GM19023 (cell line): ENCODE measurements at regions not wholly inside any gene's neighbourhood (a gene's known extent, or its start where the extent isn't known, plus 50 kb on each side); places are given as distances from the start of the nearest gene placed in this dataset.
"Not testable (repeated sequence)": the region's sequence is repeated elsewhere in the genome, so short reads cannot be mapped to it uniquely, and the experiment has no call there.

Experiments used
- ATAC-seq: cut with Tn5 transposase; IDR thresholded peaks from one replicate; pipeline ENCODE4 v1.9.1; 2021; ENCODE audit warnings: mild to moderate bottlenecking, moderate library complexity; ENCODE audit not compliant: unreplicated experiment

GRCh38 chr4:141449927-141450326, 186.5 kb upstream of the IL15 start:
- ATAC-seq: no peak

DNA sequence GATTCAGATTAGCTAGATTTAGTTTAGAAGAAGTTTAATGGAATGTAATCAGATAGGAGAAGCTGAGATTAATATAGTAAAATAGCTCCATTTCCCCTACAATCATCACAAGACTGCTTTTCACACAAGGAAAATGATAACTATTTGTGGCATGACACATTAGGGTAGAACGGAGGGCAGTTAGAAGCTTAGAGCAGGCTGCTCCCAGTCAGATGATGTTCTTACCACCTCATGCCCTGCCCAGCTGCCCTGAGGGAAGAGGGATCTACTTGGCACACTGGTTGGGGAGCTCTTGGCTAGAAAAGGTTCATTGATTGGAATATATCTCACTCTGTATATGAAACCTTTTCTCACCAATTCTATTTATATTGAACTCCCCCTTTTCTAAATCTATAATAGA, 180.7 kb upstream of the IL15 start:
- no peak for ATAC-seq

- no peak for ATAC-seq
Measured at GRCh38 chr4:141457653-141458052, 178.7 kb upstream of the IL15 start.

DNA sequence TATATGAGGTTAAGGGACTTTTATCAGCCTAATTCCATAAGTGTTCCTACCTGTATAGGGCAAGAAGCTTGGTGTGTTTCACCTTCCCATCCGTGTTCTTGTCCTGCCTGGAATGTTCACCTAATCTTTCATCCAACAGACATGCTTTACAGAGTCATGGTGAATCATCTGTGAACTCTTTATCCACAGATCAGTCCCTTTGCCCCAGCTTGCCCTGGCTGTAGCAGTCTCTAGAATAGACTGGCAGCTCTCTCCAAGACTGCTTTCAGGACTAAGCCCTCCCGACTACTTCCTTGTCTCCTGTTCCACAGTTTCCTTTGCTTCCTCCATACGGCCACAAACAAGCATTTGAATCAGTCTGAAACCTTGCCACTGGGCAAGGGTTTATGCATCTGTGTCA, 177.9 kb upstream of the IL15 start:
- ATAC-seq: no peak

- ATAC-seq: no peak
Measured at GRCh38 chr4:141459020-141459419, 177.4 kb upstream of the IL15 start.

DNA sequence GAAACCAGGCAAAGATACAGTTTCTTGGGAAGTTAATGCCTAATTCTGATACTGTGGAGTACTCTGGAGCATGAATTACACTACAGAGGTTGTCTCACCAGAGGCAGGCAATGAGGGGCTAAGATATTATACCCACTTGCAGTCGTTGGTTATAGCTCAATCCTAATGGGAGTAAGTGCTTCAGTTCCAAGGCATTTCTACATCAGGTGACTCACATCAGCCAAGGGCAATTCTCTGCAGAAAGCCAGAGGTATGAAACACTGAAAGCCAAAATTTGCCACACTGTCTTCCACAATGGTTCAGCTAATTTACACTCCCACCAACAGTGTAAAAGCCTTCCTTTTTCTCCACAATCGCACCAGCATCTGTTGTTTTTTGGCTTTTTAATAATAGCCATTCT, 174.0 kb upstream of the IL15 start:
- ATAC-seq: no peak

DNA sequence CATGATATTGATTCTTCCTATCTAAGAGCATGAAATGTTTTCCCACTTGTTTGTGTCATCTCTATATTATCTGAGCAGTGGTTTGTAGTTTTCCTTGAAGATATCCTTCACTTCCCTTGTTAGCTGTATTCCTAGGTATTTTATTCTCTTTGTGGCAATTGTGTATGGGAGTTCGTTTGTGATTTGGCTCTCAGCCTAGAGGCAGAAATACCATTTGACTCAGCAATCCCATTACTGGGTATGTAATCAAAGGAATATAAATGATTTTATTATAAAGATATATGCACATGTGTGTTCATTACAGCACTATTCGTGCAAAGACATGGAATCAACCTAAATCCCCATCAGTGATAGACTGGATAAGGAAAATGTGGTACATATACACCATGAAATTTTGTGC, 172.7 kb upstream of the IL15 start:
- no peak for ATAC-seq

DNA sequence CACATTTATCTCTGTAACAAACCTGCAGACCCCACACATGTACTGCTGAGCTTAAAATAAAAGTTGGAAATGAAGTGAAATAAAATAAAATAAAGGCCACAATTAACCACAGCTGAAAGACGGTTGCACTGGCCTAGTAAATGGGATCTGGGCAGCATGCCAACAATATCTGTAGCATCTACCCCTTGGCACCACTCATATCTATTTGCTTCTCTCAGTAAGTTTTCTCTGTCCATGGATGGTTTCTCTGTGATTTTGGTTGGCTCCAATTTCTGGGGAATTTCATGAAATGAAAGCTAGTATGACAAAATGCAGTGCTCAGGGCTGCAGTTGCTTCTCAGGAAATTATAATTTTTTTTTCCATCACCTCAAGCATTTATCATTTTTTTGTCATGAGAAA, 172.0 kb upstream of the IL15 start:
- no peak for ATAC-seq

DNA sequence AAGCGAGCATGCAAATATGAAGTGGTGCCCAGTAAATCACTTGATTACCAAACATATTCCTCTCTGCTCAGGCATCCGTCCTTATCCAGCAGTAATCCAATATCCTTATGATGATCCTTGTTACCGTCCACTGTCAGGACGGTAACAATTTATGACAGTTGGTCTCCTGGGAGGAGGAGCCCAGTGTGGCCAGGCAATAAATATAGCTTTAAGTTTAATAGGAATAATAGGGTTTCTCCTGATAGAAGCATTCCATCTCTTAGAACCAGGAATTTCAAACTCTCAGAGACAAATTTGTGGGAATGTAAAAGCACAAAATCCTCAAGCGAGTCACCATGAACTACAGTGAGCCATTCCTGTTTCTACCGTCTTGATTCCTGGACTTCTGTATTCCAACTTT, 171.2 kb upstream of the IL15 start:
- no peak for ATAC-seq

DNA sequence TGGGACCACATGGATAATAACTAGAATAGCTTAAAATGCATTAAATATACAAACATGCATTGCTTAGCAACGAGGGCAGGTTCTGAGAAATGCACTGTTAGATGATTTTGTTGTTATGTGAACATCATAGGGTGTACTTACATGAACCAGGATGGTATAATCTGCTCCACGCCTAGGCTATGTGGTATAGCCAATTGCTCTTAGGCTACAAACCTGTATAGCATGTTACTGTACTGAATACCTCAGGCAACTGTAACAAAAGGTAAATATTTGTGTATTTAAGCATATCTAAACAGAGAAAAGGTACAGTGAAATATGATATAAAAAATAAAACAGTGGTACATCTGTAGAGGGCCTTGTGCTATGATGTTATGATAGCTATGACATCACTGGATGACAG, 169.2 kb upstream of the IL15 start:
- ATAC-seq: no peak

- ATAC-seq: no peak
Measured at GRCh38 chr4:141469392-141469791, 167.0 kb upstream of the IL15 start.

- no peak for ATAC-seq
Measured at GRCh38 chr4:141473026-141473540, 163.3 kb upstream of the IL15 start.

DNA sequence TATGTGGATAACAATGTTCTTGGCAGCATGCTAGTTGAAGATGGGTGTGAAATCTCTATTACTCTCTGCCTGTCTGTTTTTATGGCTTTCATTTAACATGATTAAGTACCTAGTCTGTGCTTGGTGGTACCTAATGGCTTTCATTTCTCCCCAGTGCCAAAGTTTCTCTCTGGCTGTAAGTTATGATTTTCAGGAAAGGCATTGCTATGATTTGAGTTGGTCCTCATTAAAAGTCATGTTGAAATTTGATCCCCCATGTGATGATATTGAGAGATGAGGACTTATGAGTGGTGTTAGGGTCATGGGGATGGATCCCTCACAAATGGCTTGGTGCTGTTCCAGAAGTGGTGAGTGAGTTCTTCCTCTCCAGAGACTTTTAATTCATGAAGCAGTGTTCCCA, 162.4 kb upstream of the IL15 start:
- ATAC-seq: no peak

DNA sequence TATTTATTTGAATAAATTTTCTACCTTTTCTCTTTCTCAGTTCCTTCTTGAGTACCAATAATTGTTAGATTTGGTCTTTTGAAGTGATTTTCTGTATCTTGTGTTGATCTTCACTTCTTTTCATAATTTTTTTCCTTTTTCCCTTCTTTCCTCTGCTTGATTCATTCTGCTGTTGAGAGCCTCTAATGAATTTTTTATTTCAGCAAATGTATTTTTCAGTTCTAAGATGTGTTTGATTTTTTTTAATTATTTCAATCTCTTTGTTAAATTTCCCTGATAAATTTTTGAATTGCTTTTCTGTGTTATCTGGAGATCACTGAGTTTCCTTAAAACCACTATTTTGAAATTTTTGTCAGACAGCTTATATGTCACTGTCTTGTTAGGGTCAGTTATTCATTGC, 155.4 kb upstream of the IL15 start:
- ATAC-seq: no peak

- ATAC-seq: not testable (repeated sequence)
Measured at GRCh38 chr4:141484298-141484697, 152.1 kb upstream of the IL15 start.

DNA sequence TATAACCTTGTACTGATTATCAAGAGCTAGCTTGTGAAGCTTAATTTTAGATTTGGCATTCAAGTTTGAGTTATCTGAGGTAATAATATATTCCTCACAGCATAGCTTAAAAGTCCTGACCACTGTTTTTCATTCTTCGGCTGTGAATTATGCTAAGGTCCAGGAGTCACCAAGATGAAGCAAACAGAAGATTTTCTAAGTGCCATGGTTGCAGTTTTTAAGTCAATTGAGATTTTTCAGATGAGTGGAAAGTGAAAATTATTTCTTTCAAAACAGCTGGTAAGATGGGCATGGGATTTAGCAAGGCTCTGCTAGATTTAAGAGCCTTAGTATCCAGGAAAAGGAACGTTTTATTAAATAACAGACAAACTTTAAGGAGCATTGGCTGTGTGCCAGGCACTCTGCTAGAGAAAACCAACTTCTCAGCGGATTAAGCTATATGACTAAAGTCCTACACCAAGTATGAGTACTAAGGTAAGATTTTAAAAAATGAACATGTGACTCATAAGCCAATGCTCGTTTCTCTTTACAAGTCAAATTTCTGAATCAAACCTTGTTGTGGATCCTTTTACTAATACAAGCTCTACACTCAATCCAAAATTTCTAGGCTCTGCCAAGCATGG, 149.9 kb upstream of the IL15 start:
- no peak for ATAC-seq

DNA sequence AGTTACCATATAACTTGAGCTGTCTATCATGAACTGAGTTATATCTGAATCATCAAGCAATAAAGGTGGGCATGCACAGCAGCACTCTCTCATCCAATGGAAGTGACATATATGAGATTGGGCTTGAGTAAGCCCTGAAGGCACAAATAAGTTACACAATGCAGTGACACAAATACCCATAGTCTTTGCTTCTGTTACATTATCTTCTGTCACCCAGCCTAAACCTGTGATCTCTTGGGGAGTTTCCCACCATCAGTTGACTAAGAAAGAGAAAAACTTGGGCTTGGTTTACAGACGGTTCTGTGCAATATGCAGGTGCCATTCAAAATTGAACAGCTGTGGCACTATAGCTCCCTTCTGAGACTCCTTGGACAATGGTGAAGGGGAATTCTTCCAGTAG, 138.8 kb upstream of the IL15 start:
- peak; percentile 94 for ATAC-seq

DNA sequence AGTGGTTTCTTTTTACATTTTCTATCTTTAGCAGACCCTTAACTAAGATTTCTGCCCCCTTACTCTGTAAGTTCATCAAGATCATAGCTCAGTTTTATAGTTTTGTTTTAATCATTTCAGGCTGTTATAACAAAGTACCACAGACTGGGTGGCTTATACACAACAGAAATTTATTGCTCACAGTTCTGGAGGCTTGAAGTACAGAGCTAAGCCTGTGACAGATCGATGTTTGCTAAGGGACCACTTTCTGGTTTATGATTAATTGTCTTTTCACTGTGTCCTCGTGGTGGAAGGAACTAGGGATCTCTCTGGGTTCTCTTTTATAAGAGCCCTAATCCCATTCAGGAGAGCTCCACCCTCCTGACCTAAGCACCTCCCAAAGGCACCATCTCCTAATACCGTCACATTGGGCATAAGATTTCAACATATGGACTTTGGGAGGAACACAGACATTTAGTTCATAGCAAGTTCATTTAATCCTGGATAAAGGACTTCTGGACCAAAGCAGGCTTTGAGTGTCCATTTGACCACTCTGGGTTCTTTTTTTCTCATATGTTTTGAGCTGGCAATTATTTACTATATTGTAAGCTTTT, 137.0 kb upstream of the IL15 start:
- no peak for ATAC-seq

- ATAC-seq: no peak
Measured at GRCh38 chr4:141501395-141501794, 135.0 kb upstream of the IL15 start.

DNA sequence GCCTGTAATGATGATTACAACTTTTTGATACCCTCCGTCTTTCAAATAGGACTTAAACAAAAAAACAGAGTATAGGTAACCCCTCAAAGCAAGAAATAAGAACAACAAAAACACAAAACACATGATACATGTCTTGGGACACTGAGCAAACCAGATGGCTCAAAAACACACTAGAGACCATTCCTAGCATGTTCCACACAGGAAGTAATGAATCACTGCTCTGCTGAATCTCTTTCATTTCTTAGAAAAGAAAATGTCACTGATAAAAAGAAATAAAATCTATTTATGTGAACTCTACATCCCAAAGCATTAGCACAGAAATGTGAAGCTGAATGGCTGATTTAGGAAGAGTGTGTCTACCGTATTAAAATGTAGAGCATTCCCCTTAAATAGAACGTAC, 134.5 kb upstream of the IL15 start:
- ATAC-seq: no peak

- no peak for ATAC-seq
Measured at GRCh38 chr4:141502755-141503154, 133.6 kb upstream of the IL15 start.

DNA sequence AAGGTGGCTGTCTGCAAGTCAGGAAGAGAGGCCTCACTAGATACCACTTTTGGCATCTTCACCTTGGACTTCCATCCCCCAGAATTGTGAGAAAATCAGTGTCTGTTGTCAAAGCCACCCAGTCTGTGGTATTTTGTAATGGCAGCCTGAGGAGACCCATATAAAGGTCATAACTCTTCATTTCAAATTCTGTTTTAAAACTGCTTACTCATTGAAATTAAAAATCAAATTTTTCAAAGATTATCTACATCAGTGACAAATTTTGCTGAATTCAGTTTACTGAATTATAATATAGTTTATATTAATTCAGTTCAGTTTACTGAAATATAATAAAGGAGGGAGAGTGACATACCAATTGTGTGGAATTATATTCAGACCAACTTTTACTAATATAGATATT, 133.1 kb upstream of the IL15 start:
- no peak for ATAC-seq

GRCh38 chr4:141511055-141511454, 125.3 kb upstream of the IL15 start:
- no peak for ATAC-seq
